Activated naive CD8-positive, alpha-beta T cell treated with anti-CD3 and anti-CD28 coated beads for 36 hours (primary cell): ENCODE measurements at regions not wholly inside any gene's neighbourhood (a gene's known extent, or its start where the extent isn't known, plus 50 kb on each side); places are given as distances from the start of the nearest gene placed in this dataset.

Experiments
- DNase-seq: peaks from one replicate; pipeline ENCODE4 v3.0.0; 2021
- H3K27ac Mint-ChIP-seq: one replicate; pipeline ENCODE4 v1.8.0; 2022; ENCODE audit warnings: mild to moderate bottlenecking, moderate library complexity, mixed read lengths
- H3K27me3 Mint-ChIP-seq: one replicate; pipeline ENCODE4 v1.8.0; 2022; ENCODE audit warnings: mild to moderate bottlenecking, mixed read lengths
- H3K36me3 Mint-ChIP-seq: one replicate; pipeline ENCODE4 v1.8.0; 2021; ENCODE audit warnings: mild to moderate bottlenecking, mixed read lengths
- H3K4me1 Mint-ChIP-seq: one replicate; pipeline ENCODE4 v1.8.0; 2021; ENCODE audit warnings: mixed read lengths
- H3K4me3 Mint-ChIP-seq: one replicate; pipeline ENCODE4 v1.8.0; 2022; ENCODE audit warnings: mild to moderate bottlenecking, moderate library complexity, mixed read lengths
- H3K9me3 Mint-ChIP-seq: one replicate; pipeline ENCODE4 v1.8.0; 2022; ENCODE audit warnings: mixed read lengths

DNA sequence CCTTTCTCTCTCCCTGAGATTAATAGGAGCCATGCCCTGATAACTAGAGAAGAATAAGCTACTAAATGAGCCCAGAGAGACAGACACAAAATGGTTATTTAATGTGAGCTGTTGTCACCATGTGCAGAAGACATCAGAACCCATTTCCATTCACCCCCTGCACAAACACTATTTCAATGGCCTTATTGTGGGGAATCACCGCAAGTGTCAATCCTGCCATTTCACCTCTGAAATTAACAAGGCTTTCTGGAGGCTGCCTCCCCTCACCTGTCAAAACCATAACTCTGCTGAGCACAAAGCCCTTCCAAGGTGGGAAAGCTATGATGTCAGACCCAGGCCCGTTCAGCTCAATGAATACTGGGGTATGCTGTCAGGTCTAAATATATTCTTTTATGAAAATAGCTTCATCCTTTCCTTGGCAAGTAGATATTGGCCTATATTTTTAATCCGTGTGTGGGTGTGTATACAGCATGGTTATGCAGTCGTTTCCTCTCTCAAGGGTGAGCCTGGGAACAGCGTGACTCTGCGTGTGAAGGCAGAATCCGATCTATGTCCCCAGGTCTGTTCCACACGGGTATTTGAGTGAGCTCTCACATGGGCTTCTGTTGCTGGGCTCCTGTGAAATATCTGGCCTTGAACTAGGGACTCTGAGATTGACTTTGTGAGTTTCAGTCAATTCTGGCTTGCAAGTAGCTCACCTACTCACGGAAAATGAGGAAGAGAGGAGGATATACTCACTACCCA, 266.3 kb downstream of the FBXW7 start:
- H3K4me1 Mint-ChIP-seq: no peaks in the 10 kb centered on the region
- H3K27ac Mint-ChIP-seq: no peak overlapping the region
- H3K4me3 Mint-ChIP-seq: no peak overlapping the region
- DNase-seq: no peak
- no peaks in the 10 kb centered on the region for H3K27me3 Mint-ChIP-seq
- no peaks in the 10 kb centered on the region for H3K9me3 Mint-ChIP-seq
- no peaks in the 10 kb centered on the region for H3K36me3 Mint-ChIP-seq

DNA sequence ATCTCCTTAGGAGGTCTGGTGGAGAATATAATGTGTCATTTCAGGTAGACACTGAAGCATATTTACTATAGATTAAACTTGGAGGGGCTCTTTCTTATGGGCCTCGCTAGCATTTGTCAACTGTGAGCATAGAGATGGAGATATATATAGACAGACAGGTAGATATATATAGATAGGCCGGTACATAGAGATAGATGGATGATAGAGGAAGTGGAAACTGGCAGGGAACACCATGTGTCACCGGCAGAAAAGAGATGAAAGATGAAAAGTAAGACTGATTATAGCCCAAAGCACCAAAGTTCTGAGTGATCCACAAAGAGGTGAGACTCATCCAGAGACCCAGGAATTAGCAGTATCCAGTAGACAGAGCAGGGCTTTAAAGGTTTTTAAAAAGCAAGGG, 268.1 kb downstream of the FBXW7 start:
- Mint-ChIP-seq H3K27ac (no peak overlapping the region), H3K4me3 (no peak overlapping the region), H3K36me3 (no peaks in the 10 kb centered on the region), H3K4me1 (no peaks in the 10 kb centered on the region), H3K27me3 (no peaks in the 10 kb centered on the region), H3K9me3 (no peaks in the 10 kb centered on the region)
- no peak for DNase-seq

DNA sequence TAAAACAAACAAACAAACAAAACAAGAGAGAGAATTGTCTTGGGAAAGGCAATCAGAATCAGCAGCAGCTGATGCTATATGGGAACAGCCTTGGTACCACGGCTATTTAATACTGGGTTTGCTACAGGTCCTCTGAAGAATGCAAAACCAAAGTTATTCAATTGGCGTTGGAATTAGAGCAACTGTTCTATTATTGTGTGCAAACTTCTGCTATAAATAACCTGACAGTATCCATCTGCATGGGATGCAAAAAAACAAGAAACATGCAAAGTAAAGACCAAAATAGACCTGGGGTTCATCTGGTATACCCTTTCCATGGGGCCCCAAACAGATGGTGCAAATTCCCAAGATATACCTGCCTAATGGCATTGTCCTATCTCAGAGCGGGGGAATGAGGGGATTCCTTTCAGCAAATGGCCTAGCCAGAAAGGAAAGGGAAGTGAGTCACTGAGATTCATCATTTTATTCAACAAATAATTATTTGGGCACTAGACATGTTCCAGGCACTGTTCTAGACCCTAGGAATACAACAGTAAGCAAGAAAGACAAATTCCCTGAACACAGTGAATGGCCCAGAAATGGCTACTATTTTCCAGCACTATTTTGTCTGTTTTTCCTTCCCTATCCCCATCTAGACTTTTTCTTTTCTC, 268.9 kb downstream of the FBXW7 start:
- no peak overlapping the region for H3K4me3 Mint-ChIP-seq
- no peaks in the 10 kb centered on the region for H3K27me3 Mint-ChIP-seq
- no peaks in the 10 kb centered on the region for H3K9me3 Mint-ChIP-seq
- no peak overlapping the region for H3K27ac Mint-ChIP-seq
- H3K36me3 Mint-ChIP-seq: no peaks in the 10 kb centered on the region
- DNase-seq: no peak
- H3K4me1 Mint-ChIP-seq: no peaks in the 10 kb centered on the region

DNA sequence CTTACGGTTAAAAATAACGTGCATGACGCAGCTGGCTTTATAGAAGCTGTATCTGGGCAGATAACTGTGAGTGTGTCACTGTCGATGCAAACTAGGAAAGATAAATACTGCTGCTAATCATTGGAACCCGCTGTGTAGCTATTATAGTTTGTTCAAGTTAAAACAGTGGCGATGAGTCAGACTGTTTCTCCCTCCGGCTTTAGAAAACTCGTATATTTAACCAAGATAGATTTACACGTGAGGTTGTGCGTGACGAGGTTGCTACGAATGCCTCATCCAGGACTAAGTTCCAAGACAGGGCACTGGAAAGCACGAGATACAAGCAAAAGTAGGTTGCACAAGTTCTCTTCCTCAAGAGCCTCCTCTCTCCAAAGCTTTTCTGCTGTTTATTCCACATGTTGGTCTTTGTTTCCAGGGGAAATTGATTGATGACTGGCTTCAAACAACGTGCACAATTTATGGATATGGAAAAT, 270.7 kb downstream of the FBXW7 start:
- no peak overlapping the region for H3K4me3 Mint-ChIP-seq
- DNase-seq: no peak

DNA sequence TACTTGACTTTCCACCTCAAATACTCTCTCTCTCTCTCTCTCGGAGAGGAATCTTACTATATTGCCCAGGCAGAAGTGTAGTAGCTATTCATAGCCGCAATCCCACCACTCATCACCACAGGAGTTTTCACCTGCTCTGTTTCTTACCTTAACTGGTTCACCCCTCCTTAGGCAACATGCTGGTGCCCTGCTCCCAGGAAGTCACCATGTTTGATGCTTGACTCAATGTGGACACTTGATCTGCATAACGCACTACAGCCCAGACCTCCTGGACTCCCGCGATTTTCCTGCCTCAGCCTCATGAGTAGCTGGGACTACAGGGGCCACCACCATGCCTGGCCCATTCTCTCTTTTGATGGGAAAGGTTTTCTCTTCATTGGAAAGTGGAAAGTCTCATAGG, 271.8 kb downstream of the FBXW7 start:
- H3K9me3 Mint-ChIP-seq: peaks cover 5% of the 10 kb centered on the region
- no peak overlapping the region for H3K4me3 Mint-ChIP-seq
- peaks cover 5% of the 10 kb centered on the region for H3K4me1 Mint-ChIP-seq
- DNase-seq: no peak
- H3K36me3 Mint-ChIP-seq: no peaks in the 10 kb centered on the region
- H3K27me3 Mint-ChIP-seq: no peaks in the 10 kb centered on the region
- no peak overlapping the region for H3K27ac Mint-ChIP-seq

More for the DNA sequence above, 270.7 kb downstream of the FBXW7 start:
- Mint-ChIP-seq H3K27me3 (no peaks in the 10 kb centered on the region), H3K9me3 (peaks cover 2% of the 10 kb centered on the region), H3K27ac (no peak overlapping the region), H3K4me1 (no peaks in the 10 kb centered on the region), H3K36me3 (no peaks in the 10 kb centered on the region)

DNA sequence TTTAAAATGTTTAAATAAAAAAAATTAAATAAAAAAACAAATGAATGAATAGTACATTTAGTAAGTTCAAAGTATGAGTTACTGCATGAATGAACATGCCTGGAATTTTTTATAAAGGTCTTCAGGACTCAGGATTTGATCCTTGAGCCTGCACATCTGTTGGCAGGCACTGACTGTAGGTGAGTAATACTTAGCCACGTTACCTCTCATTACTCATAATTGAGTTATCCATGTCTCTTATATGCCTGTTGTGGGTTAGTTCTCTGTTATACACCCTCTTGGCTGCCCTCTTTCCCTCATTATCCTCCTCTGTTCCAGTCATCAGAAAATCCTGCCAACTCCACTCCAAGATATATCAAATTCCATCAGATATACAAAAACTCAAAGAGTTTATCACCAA, 276.0 kb downstream of the FBXW7 start:
- H3K4me1 Mint-ChIP-seq: peaks cover 13% of the 10 kb centered on the region
- no peaks in the 10 kb centered on the region for H3K36me3 Mint-ChIP-seq
- no peaks in the 10 kb centered on the region for H3K27me3 Mint-ChIP-seq
- no peak overlapping the region for H3K4me3 Mint-ChIP-seq
- no peak overlapping the region for H3K27ac Mint-ChIP-seq
- DNase-seq: no peak
- peaks cover 5% of the 10 kb centered on the region for H3K9me3 Mint-ChIP-seq

DNA sequence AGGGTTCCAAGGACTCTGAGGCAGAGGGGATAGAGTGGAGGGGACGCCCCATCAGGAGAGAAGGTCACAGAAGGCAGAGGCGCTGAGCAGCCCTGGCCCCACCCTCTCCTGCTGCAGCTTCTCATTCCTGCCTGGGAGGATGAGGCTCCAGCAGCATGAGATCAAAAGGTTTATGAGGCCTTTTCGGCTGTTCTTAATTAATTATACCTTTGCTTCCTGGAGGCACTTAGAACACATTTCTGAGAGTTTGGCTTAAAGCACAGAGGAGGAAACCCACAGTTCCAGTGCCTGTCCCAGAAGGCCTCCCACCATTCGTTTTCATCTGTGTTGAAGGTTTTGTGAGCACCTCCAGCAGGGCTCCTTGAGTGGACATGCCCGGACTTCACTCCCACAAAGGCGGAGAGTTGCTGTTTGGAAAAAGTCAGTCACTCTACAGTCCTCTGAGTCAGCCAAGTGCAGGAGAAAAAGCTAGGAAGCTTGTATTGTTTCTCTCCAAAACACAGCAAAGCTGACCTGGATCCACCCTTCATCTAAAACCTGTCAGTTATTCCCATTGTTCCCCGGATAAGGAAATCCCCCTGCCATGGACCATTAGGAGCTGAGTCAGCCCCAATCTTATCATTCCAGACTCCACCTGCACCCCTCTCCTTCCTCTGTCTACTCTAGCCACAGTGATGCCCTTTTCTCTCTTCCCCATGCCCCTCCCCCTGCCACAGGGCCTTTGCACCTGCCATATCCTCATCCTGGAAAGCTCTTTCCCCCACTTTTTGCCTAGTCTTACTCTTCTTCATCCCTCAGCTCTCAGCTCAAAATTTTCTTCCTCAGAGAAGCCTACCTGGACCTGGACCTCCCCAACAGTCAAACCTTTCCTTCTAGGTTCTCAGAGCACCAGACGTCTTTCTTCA, 276.8 kb downstream of the FBXW7 start:
- H3K27me3 Mint-ChIP-seq: no peaks in the 10 kb centered on the region
- DNase-seq: no peak
- H3K9me3 Mint-ChIP-seq: peaks cover 5% of the 10 kb centered on the region
- no peaks in the 10 kb centered on the region for H3K36me3 Mint-ChIP-seq
- H3K4me3 Mint-ChIP-seq: no peak overlapping the region
- peaks cover 21% of the 10 kb centered on the region for H3K4me1 Mint-ChIP-seq
- peak overlapping the region; percentile 25 for H3K27ac Mint-ChIP-seq

DNA sequence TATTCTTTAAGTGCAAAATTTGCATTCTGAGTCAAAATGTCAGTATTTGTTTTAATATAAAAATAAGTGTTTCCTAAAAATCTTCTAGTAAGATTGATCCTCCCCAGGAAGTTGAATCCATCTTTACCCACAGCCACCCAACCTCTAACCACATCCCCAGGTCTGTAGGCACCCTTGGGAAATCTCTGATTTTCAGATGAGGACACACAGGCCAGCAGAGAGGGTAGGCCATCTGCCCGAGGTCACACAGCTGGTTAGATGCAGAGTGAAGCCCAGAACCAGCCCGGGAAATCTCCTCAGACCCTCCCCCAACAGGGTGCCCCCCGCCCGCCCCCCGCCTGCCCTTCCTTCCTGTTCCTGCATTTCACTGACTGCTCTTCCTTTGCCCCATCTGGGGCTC, 277.5 kb downstream of the FBXW7 start:
- Mint-ChIP-seq H3K4me3 (no peak overlapping the region), H3K9me3 (peaks cover 5% of the 10 kb centered on the region)

DNA sequence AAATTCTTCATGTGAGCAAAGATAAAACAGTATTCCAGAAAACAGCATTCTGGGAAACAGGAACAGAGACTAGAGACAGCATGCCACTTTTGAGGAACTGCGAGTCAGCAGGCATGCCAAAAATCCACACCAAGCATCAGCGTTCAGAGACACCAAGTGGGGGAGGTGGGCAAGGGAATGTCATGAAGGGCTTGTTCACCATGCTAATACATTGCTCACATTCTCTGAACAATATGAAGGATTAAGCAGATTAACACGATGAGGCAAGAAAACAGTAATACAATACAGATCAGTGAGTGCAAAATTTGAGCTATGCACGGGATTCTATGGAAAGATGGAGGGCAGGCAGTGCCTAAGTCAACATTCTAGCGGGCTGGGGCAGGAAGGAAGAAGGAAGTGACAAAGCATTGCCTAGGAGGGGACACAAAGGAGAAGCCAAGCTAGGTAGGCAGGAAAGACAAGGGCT, 278.3 kb downstream of the FBXW7 start:
- Mint-ChIP-seq H3K27me3 (no peaks in the 10 kb centered on the region), H3K27ac (no peak overlapping the region), H3K4me3 (no peak overlapping the region), H3K9me3 (peaks cover 8% of the 10 kb centered on the region), H3K36me3 (no peaks in the 10 kb centered on the region), H3K4me1 (peaks cover 21% of the 10 kb centered on the region)
- no peak for DNase-seq

More for the DNA sequence above, 277.5 kb downstream of the FBXW7 start:
- Mint-ChIP-seq H3K36me3 (no peaks in the 10 kb centered on the region), H3K4me1 (peaks cover 21% of the 10 kb centered on the region), H3K27ac (peak overlapping the region; percentile 25), H3K27me3 (no peaks in the 10 kb centered on the region)
- no peak for DNase-seq

DNA sequence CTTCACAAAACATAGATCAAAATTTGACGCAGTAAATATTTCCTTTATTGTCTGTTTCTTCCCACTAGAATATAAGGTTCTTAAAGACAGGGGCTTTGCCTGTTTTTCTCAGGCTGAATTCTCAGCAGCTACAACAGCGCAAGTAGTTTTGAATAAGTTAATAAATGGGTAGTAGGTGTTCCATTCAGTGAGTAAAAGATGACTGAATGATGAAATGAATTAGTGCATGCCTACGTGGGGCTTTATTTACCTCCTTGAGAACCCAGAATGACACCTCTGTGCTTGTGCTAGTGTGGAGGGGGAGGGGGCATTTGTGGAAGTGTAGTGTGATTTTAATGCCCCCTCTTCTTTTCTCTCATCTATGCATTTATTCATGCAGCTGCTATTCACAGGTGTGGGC, 278.9 kb downstream of the FBXW7 start:
- no peaks in the 10 kb centered on the region for H3K27me3 Mint-ChIP-seq
- H3K9me3 Mint-ChIP-seq: peaks cover 8% of the 10 kb centered on the region
- peaks cover 21% of the 10 kb centered on the region for H3K4me1 Mint-ChIP-seq
- no peaks in the 10 kb centered on the region for H3K36me3 Mint-ChIP-seq
- H3K27ac Mint-ChIP-seq: no peak overlapping the region
- no peak for DNase-seq
- H3K4me3 Mint-ChIP-seq: no peak overlapping the region

DNA sequence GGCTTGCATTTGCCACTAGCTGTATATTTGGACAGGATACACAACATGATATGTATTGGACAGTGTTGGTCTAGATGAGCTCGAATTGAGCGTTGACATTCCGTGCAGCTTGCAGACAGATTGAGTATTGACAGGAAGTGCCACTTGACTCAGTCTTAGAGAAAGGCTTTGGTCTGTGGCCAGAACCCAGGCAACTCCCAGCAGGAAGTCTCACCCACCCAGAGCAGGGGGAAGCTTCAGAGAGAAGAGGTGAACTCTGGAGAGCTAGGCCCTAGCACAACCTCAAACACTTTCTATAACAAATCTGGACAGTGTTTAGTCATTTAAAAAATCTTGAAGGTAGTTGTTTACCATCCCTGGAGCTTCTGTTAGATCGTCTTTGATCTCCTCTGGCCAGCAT, 280.5 kb downstream of the FBXW7 start:
- no peaks in the 10 kb centered on the region for H3K36me3 Mint-ChIP-seq
- H3K27me3 Mint-ChIP-seq: no peaks in the 10 kb centered on the region
- H3K4me1 Mint-ChIP-seq: peaks cover 21% of the 10 kb centered on the region
- peaks cover 7% of the 10 kb centered on the region for H3K9me3 Mint-ChIP-seq
- H3K27ac Mint-ChIP-seq: no peak overlapping the region
- H3K4me3 Mint-ChIP-seq: no peak overlapping the region
- peak; percentile 66 for DNase-seq

DNA sequence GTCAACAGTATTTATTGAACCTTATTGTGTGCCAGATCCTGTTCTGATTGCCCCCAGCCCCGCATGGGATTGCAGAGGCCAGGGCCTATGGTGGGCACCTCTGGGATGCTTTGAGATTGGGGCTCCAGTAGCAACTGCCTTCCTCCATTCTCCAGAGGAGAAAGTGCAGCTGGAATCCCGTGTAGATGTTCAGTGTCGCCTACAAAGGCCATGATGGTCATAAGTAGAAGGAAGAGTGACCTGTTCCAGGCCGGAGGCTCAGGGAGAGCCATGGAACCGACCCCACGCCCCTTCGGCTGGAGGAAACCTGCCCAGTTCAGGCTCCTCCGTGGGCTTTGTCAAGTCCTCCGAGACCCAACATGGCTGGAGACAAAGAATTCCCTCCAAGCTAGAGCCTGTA, 287.5 kb downstream of the FBXW7 start:
- DNase-seq: no peak
- peaks cover 4% of the 10 kb centered on the region for H3K9me3 Mint-ChIP-seq
- no peaks in the 10 kb centered on the region for H3K27me3 Mint-ChIP-seq
- peaks cover 2% of the 10 kb centered on the region for H3K36me3 Mint-ChIP-seq
- H3K27ac Mint-ChIP-seq: no peak overlapping the region
- H3K4me1 Mint-ChIP-seq: peaks cover 26% of the 10 kb centered on the region
- no peak overlapping the region for H3K4me3 Mint-ChIP-seq

DNA sequence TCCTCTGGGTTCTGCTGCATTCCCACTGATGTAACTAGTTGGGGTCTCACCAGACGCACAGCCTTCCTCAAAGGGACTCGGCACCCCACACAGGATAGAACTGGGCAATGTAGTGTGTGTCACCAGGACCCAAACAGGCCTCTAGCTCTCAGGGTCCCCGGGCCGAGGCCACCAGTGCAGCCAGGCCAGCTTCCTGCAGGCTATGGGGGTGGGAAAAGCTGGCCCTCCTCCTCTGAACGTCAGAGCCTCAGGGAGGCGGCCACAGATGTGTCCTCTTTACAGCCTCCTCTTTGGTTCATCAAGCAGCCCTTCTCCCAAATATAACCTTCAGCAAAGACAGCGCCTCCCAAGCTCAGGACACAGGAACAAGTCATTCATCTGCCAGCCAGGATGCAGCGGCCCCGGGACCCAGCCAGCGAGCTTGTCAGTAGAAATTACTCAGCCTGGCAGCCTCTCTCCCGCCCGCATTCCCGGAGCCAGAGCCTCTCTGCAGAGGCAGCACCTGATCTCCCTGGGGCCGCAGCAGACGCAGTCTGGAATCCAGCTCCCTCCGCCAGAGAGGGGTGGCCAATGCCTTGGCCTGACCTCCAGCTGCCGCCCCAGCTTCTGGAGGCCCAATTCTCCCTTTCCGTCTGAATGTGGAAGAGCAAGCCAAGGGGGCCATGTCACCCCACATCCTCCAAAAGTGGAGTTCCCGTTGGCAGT, 288.5 kb downstream of the FBXW7 start:
- Mint-ChIP-seq H3K9me3 (peaks cover 1% of the 10 kb centered on the region), H3K4me3 (no peak overlapping the region), H3K27ac (no peak overlapping the region), H3K27me3 (no peaks in the 10 kb centered on the region), H3K4me1 (peaks cover 26% of the 10 kb centered on the region), H3K36me3 (peaks cover 2% of the 10 kb centered on the region)
- DNase-seq: no peak

DNA sequence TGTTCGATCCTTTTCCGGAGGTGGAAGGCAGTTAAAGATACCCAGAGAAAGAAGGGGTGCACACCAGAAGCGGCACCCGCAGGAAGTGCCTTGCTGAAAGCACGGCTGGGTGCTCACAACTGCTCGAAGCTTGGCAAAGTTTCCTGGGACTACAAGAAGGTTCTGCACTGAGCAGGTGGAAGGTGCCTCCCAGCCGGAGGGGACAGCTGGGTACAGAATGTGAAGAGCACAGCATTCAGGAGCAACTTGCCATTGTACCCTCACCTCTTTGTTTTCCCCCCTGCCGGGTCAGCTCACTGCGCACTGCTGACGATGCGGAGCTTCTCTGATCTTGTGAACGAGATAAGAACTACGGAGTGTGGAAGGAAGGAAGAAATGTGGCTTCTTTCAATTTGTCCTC, 289.2 kb downstream of the FBXW7 start:
- Mint-ChIP-seq H3K27ac (no peak overlapping the region), H3K36me3 (peaks cover 2% of the 10 kb centered on the region), H3K4me1 (peaks cover 26% of the 10 kb centered on the region), H3K4me3 (no peak overlapping the region), H3K27me3 (no peaks in the 10 kb centered on the region), H3K9me3 (peaks cover under 1% of the 10 kb centered on the region)
- no peak for DNase-seq
